Hematopoietic multipotent progenitor cell treated with erythropoietin and hydrocortisone succinate and interleukin-3 and kit ligand, for 17 days (in vitro differentiated cells): ENCODE measurements at regions not wholly inside any gene's neighbourhood (a gene's known extent, or its start where the extent isn't known, plus 50 kb on each side); places are given as distances from the start of the nearest gene placed in this dataset.

Experiments used
- DNase-seq: peaks from one replicate; pipeline ENCODE4 v3.0.0-alpha.2; 2015; ENCODE audit warnings: low spot score

DNA sequence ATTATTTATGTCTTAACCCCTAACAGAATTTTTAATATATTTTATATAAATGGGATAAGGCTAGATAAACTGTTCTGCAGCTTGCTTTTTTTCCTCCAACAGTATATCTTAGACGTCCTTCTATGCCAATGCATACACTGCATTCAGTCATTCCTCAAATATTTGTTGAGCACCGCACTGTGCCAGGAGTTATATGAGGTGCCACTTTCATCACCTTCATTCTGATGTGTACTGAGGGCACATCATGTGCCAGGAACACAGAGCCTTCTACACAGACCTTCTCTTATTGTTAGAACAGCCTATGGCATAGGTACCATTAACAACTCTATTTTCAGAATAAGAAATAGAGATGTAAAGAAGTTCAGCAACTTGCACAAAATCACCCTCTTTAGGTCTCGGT, 570.1 kb downstream of the CDK5RAP2 start:
- DNase-seq: no peak

DNA sequence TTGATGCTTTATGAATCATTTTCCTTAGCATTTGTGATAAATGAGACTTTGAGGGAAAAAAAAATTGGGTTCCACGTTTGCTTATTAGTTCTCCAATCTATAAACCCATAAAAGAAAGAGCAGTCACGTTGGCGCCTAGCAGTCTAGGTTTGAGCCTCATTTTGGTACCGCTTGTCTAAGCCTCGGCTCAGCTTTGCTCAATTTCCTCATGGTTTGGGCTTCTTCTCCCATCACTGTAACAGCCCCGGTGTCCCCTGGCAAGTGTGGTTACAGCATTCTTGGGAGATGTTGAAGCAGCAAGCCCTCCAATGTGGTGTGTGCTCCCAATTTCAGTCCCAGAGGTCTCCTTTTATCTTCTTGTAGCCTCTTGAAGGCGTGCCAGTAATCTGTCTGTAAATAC, 578.4 kb downstream of the CDK5RAP2 start:
- DNase-seq: no peak

DNA sequence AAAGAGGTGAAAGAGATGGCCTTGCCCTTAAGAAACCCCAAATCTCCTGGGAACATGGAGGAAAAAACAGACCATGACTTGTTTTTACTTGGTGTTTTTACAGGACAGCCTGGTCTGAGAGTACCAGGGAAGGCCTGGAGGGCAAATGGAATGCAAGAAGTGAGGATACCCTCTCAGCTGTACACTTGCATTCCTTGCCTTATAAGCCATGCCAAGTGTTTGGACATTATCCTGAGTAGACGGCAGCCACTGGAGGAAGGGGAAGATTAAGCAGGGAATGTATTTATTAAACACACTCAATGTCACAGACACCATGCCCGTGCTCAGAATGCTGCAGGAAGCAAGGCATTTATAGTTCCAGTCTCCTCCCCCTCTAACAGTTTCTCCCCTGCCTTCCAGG, 581.4 kb downstream of the CDK5RAP2 start:
- no peak for DNase-seq

DNA sequence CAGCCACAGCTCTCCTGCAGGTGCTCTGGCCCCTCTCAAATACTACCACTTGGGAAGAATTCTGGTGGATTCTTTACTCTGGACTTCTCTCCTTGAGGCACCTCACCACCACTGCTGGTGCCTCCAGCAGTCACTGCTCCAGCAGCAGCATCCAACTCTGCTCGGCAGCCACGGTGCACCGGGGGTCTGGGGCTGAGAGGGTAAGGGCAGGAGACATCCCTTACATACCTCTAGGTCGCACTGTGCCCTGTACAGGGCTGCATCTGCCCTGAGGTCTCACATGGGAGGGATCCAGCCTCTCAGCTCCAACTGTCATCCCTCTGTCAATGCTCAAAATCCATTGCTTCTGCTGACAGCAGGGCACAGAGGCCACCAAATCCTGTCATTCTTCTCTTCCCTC, 588.2 kb downstream of the CDK5RAP2 start:
- no peak for DNase-seq

DNA sequence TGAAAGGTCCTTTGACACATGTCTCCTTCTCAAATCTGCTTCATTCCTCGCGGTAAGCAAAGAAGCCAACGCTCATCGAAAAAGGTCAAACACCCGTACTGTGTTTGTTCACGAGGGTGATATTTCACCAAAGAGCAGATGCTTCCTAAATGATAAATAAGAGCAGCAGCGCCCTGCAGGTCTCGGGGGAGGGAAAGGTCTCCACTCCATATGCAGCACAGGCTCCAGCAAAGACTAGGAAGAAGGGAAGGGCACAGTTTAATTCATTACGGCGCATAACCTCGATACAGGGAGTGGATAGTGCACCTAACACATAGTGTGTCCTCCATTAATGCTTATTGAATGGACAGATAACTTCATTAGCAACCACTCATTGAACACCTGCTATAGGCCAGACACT, 593.3 kb downstream of the CDK5RAP2 start:
- no peak for DNase-seq

DNA sequence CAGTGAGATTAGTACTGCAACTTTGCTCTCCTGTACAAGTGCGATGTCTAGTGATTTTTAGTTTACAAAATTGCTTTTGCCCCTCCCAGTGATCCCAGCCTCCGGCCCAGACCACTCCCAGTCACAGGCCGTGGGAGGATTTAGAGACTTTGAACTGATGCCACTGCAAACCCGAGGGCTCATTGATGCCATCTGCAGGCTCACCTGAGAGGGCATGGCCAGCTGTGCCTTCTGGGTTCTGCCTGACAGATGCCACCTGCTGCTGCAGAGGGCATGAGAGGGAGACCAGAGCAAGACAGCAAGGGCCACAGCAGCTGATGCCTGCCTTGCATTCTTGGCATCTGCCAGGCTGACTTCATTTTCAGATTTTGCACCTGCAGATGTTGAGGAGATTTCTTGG, 593.8 kb downstream of the CDK5RAP2 start:
- DNase-seq: no peak

DNA sequence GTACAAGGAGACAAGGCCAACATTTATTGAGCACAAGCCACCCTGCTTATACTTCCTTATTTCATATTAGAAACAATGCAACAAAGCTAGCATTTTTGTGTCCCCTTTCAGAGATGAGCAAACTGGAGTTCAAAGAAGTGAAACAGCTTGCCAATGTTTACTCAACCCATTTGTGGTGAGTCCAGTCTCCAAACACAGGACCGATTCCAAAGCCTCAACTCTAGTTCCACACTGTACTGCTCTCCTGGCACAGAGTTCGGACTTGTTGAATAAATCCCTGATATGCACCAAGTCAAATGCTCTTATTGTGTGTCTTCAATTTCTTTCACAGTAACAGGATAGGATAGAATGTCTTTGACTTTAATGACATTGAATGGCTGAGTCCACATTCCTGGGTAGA, 604.8 kb upstream of the BRINP1 start:
- DNase-seq: no peak

DNA sequence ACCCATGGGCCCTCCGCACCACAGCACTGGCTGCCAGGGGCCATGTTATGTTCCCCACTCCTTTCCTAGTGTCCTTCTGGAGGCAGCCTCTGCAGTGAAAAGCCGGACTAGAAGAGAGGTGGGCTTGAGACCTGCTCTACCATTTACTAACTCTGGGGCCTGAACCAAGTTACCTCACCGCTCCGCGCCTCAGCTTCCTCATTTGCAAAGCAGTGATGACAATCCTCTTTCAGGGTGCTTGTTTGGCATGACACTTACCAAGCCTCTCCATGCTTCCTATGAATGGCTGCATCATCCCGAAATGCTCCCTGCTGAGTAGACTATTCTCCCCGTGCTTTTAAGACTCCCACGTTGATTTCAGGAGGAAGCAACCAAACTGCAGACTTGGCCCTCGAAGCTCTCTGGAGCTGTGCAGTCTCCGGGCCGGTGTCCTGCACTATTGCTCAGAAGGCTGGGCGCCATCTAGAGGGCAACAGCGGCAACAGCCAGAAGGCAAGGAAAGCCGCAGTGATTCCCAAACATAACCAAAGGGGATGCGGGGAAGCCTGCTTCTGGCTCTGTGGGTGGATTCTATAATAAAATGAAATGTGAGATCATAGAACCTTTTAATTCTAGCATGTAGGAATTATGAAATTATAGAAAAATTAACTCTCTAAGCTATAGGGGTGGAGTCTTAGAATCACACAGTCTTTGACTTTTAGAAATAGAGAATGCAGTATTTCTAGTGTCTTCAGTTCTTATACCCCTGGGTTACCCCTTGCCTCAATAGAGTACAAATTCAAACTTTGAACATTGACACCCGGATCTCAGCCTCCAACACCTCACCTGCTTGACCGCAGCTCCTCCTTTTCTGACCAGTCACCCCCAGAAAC, 599.8 kb upstream of the BRINP1 start:
- DNase-seq: peak; percentile 19

DNA sequence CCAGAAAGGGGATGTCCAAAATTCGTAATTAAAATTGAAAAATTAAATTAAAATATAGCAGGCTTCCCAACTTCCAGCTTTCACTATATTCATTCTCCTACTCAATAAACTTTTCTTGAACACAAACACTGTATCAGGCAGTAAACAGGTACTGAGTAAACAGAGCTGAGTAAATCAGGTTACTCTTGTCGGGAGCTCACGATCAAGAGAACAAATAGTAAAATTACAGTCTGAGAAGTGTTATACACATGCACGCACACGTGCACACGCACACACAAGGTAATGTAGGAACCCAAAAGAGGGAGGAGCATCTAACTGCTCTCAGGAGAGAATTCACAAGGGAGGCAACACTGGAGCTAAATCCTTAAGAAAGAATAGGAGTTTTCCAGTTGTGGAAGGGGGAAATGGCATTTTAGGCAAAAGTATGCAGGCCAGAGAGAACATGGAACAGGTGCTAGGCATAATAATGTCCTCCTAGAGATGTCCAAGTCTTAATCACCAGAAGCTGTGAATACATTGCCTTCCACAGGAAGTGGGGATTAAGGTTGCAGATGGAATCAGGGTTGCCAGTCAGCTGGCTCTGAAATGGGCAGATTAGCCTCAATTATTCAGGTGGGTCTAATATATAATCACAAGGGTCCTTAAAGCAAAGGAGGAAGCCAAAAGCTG, 598.8 kb upstream of the BRINP1 start:
- DNase-seq: no peak

DNA sequence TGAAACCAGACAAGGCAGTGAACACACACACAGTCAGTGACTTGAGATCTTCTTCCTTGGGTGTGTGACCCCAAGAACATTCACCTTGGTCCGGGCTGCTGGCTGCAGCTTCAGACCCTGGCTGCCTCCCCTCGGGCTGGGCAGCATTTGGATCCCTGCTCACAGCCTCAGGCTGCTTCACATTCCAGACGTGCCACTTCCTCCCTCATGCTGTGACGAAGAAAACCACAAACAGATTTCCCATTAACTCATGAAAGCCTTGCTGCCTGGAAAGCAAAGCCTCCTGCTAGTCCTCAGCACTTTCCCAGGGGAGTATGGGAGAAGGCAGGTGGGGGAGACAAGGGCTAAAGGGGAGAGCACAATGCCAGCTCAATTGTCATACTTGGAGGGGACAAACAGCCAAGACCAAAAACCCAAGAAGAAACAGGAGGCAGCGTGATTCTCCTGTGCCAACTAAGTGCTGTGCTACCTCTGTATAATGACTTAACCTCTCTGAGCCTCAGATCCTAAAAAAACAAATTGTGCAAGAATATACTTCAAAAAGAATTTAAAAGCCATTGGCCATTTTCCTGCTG, 594.6 kb upstream of the BRINP1 start:
- no peak for DNase-seq

DNA sequence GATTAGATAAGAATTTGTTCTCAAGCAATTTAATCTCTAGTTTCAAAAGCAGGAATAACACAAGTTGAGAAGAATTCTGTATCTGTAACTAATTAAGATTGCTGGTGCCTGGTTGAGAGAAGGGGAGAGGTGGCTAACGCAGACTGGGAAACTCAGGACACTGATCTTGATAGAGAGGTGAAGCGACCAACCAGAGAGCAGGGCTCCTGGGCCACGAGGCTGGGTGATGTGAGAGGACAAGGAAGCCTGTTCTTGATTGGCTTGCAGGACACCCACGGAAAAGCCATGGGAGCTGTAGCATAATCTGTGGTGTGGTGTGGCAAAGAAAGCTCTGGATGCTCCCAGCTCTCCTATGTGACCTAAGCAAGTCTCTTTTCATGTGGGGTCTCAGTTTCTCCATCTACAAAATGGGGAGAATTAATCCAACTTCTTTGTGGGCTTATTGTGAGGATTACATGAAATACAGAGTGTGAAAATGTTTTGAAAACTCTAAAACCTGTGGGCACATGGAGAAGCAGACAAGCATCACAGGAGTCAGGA, 594.1 kb upstream of the BRINP1 start:
- DNase-seq: no peak

DNA sequence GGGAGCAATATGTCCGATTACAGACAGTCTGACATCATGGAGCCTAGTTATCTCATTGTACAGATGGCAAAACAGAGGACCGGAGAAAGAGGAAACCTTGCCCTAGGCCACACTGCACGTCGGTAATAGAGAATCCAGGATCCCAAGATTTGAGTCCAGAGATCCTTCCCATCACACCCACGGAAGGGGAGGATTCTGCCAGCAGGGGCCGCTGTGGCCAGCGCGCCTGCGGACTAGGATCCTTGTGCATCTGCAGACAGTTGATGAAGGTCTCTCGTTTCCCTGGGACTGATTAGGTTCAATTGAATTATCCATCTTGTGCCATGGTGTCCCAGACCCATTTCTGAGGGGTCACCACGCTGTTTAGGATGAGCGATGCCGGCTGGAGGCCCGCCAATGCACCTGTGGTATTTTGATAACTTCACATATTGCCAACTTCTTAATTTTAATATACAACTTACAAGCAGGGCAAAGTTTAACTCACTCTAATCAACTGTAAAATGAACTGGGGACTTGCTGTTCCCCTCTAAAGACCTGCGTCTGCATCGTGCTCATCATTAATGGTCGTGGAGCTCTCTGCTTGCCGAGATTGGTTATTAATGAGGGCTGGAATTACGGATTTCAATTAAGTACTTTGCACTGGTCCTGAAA, 592.7 kb upstream of the BRINP1 start:
- no peak for DNase-seq

DNA sequence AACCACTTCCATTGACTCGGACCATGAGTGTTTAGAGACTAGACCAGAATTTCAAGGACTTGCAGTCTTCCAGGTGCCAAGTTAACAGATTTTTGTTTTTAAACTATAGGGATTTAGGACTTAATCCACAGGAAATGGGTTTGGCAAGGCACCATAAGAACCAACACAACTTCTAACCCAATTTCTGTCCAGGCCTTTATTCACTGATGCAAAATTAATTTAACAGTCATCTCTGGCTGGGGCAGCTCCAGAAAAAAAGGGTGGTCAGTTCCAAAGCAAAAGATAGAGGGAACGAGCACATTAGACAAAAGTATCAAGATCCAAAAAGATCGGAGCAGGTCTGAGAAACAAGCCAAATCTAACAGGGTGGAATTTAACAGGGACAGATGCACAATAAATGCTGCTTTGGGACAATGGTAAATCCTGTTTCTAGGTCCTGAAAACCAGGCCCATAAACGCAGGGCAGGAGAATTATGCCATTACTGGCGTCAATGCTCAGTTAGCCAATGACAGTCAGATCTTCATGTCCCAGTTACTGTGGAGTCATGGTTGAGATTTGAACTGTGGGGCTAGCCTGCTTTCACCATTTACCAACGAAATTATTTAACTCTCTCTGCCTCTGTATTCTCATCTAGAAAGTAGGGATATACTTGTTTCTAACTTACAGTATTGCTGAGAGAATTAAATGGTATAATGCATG, 590.8 kb upstream of the BRINP1 start:
- DNase-seq: no peak

DNA sequence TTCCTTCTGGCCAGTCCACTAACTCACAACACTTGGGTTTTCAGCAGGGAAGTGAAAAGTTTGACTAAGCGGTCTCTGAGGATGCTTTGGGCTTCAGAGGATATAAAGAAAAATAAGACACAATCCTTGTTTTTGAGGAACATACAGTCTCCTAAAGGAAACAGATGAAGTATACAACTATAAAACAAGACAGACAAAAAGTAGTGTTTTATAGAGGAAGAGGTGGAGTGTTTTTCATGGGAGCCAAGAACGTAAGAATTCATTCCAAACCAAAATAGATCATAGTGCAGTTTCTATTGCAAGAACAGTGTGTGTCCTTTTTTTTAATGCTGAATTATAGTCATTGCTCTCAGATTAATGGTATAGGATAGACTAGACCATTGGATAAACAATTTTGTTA, 586.9 kb upstream of the BRINP1 start:
- DNase-seq: no peak

DNA sequence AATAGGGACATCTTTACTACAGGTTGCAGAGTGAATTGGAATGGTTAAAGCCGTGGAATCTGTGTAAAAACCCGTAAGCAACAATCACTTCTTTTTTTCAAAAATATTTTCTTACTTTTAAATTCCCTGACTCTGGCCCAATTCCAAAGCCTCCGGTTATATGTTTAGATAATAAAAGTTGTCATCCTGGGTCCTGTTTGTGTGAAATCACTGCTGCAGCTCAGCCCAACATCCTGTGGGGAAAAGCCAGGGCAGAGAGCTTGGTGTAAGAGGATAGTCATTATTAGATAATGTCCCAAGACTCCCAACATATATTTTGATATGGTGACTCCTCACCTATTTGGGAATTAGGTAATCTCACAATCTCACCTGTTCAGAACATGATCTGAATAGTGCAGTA, 586.0 kb upstream of the BRINP1 start:
- DNase-seq: no peak

DNA sequence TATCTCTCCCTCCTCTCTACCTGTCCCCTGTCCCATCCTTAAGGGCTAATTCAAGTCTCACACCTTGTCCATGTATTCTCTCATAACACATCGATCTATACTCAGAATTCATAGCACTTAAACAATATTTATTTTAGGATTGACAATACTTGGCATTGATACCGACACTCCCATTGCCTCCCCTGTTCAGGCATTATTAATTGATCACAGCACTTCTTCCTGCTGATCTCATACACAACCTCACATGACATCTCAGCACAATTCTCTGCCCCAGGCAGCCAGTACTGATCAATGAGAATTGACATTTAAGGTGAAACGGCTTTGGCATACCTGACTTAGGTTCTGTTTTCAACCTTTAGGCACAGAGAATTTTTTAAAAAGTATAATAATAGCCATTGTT, 582.4 kb upstream of the BRINP1 start:
- no peak for DNase-seq

DNA sequence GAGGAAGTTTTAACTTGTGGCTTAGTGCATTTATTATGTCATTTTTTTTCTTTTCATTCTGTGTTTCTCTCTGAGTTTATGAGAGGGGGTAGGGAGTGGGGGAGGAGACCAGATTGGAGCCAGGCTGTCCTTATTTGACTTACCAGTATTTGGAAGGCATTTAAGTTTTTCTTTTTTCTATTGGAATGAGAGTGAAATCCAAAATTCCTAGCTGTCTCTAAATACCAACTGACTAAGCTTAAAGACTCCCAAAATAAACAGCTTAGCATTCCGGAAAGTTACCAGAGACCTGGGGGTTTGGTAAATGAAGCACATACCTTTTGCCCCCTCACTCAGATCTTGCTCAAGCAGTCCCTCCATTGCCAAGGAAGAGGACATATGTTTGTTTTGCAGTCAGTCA, 581.9 kb upstream of the BRINP1 start:
- no peak for DNase-seq

DNA sequence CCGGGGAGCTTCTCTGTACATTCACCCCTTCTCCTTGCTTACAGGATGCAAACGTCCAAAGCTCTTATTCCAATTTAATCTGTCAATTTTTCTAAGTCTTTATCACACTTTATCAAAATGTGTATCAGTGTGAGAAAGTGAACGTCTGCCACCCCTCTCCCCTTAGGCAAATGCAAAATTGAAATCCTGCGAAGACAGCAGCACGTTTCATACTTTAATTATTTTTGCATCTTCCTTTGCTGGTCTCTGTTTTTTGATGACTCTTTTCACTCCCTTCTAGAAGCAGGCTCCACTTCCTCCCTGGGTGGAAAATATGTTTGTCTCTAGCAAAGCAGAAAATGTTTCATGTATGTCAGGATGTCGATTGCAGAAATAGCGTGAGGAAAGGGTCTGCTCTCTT, 576.5 kb upstream of the BRINP1 start:
- no peak for DNase-seq

DNA sequence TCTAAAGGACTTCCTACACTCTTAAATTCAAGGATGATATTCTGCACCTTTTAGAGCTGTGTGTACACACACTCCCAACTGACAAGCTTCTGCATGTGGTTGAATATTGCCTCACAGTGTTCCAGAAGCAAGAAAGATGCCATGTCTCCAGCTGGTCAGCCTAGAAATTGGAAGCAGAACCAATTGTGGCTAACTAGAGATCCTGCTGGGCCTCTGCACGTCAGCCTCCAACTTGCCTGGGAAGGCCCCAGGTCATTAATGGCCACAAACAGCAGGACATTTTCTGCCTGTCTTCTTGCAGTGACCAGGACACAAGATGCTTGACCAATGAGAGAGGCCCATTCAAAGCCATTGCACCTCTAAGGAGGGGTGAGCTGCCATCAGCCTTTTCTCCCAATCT, 571.9 kb upstream of the BRINP1 start:
- DNase-seq: no peak

DNA sequence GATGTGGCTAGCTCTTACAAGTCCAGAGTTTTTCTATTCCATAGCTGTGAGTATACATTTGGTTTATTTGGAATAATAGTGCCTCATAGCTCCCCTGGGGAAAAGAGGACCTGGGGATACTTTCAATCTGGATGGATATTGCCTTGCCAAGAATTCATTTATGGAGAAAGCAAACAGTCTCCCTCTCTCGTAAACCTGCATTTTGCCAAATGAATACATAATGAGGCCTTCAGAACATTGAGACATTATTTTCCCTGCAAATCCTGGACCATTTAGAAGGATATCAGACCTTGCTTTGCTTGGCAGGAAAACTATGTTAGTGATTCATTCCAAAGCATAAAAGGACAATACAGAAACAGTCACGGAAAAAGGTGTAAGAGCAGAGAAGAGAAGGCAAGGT, 569.6 kb upstream of the BRINP1 start:
- DNase-seq: no peak

DNA sequence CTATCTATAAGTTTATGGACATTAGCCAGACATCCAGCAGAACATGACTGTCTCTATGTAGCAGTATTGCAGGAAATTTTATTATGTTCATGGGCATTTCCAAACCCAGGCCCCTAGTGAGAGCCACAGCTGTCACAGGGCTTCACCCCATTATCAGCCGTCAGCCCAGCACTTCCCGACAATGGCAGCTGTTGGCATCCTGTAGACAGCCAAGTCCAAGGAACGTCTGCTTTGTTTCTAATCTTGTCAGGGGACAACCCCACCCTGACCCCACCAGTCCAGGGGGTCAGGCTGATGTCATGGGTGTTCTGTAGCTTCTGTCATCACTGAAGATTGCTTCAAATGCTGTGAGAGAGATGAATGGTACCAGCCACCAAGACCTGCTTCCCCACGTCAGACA, 565.3 kb upstream of the BRINP1 start:
- no peak for DNase-seq

DNA sequence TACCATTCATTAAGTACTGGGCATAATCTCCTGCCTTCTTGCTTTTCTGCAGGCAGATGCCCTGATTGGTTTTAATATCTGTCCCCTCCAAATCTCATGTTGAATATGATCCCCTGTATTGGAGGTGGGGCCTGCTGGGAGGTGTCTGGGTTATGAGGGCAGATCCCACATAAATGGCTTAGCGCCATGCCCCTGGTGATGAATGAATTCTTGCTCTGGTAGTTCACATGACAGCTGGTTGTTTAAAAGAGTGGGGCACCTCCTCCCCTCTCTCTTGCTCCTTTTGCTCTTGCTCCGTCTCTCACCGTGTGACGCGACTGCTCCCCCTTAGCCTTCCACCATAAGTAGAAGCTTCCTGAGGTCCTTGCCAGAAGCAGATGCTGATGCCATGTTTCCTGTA, 564.0 kb upstream of the BRINP1 start:
- no peak for DNase-seq
